Naive thymus-derived CD4-positive, alpha-beta T cell (primary cell): ENCODE measurements at regions not wholly inside any gene's neighbourhood (a gene's known extent, or its start where the extent isn't known, plus 50 kb on each side); places are given as distances from the start of the nearest gene placed in this dataset.

Experiments used
- ATAC-seq: fragments of 150-1000 bp; cut with Tn5 transposase; 2 replicates; pipeline ENCODE4 v1.10.0; 2021; ENCODE audit warnings: mild to moderate bottlenecking, moderate library complexity
- CTCF ChIA-PET: fragments of 350-600 bp; sonication (Branson Sonifier 250); formaldehyde crosslinking; loops from one replicate; lab custom pipeline; 2021; ENCODE audit warnings: antibody characterized with exemption; lab: Charles Lee
- POLR2A ChIA-PET: fragments of 350-600 bp; sonication (Branson Sonifier 250); formaldehyde crosslinking; loops from one replicate; lab custom pipeline; 2021; ENCODE audit warnings: antibody characterized with exemption, inconsistent platforms; lab: Charles Lee
- DNase-seq, 9 donors: peaks; one replicate each; pipeline versions ENCODE4 v3.0.0 to v3.0.0-alpha.2; 2020 to 2022; ENCODE audit warnings: mixed read lengths in 1 of 9
- H3K27ac ChIP-seq: one replicate; pipeline ENCODE4 v1.7.0; 2013; ENCODE audit warnings: mild to moderate bottlenecking, low read depth, low read length, moderate library complexity
- H3K27me3 ChIP-seq, 2 donors: one replicate each; pipeline ENCODE4 v1.7.0; 2013; ENCODE audit warnings: low read length in 2 of 2, mild to moderate bottlenecking in 2 of 2, moderate library complexity in 2 of 2; ENCODE audit not compliant: control insufficient read depth in 2 of 2, insufficient read depth in 2 of 2
- H3K36me3 ChIP-seq, 3 experiments: 1 replicate in 2 of 3; 2 replicates in 1 of 3; pipeline ENCODE4 v1.7.0; 2013; ENCODE audit warnings: low read length in 3 of 3, mild to moderate bottlenecking in 3 of 3, moderate library complexity in 1 of 3; ENCODE audit not compliant: insufficient read depth in 3 of 3, control insufficient read depth in 2 of 3
- H3K4me1 ChIP-seq, 2 donors: one replicate each; pipeline ENCODE4 v1.7.0; 2013; ENCODE audit warnings: low read length in 2 of 2, mild to moderate bottlenecking in 2 of 2, moderate library complexity in 1 of 2; ENCODE audit not compliant: control insufficient read depth in 2 of 2, insufficient read depth in 2 of 2
- H3K4me3 ChIP-seq: 2 replicates; pipeline ENCODE4 v1.7.0; 2013; ENCODE audit warnings: mild to moderate bottlenecking, low read length
- H3K9me3 ChIP-seq, 3 experiments: 1 replicate in 2 of 3; 2 replicates in 1 of 3; pipeline ENCODE4 v1.7.0; 2013; ENCODE audit warnings: low read length in 3 of 3; ENCODE audit not compliant: control insufficient read depth in 2 of 3
- H3K27ac Mint-ChIP-seq, 9 donors: one replicate each; pipeline ENCODE4 v1.8.0; 2020 to 2022; ENCODE audit warnings: mixed read lengths in 9 of 9, mild to moderate bottlenecking in 8 of 9, moderate library complexity in 5 of 9, inconsistent platforms in 2 of 9
- H3K27me3 Mint-ChIP-seq, 5 donors: one replicate each; pipeline ENCODE4 v1.8.0; 2021 to 2022; ENCODE audit warnings: mixed read lengths in 5 of 5, mild to moderate bottlenecking in 1 of 5
- H3K36me3 Mint-ChIP-seq, 5 donors: one replicate each; pipeline ENCODE4 v1.8.0; 2020 to 2022; ENCODE audit warnings: mixed read lengths in 5 of 5, mild to moderate bottlenecking in 3 of 5, inconsistent platforms in 1 of 5
- H3K4me1 Mint-ChIP-seq, 7 donors: one replicate each; pipeline ENCODE4 v1.8.0; 2020 to 2022; ENCODE audit warnings: mixed read lengths in 7 of 7, mild to moderate bottlenecking in 3 of 7, inconsistent platforms in 1 of 7
- H3K4me3 Mint-ChIP-seq, 10 donors: one replicate each; pipeline ENCODE4 v1.8.0; 2020 to 2022; ENCODE audit warnings: mild to moderate bottlenecking in 10 of 10, mixed read lengths in 10 of 10, moderate library complexity in 6 of 10, inconsistent platforms in 2 of 10
- H3K9me3 Mint-ChIP-seq, 11 donors: one replicate each; pipeline ENCODE4 v1.8.0; 2020 to 2022; ENCODE audit warnings: mixed read lengths in 11 of 11, mild to moderate bottlenecking in 4 of 11, inconsistent platforms in 1 of 11, moderate library complexity in 1 of 11
- intact Hi-C, 2 donors: fragments of 100-400 bp; cut with micrococcal nuclease; formaldehyde crosslinking; loops; one replicate each; pipeline ENCODE4 v1.15.1; 2023

DNA sequence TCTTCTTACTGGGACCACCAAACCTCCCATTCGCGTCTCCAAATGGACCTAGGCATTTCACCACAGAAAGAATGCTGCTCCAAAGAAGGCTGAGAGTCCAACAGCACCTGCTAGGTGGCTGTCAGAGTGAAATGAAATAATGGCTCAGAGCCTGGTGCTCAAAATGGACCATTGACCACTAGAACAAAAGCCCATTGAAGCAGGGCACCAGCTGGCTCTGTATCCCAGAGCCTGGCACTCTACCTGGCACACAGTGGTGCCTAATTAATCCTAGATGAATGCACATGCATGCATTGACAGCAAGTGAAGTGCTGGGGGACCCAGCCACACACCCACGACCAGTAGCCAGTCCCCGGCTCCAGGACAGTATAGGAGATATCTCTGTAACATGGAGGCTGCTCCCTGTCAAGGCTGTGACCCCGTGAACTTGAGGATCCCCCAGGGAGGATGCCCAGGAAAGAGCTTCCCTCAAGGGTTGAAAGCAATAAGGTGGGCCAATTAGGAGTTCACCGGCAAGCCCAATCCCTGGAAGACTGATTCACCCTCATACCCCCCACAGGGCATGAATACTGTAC is 261.3 kb downstream of the TNS1 start:
- ATAC-seq (no peak), DNase-seq (no peak)
- Histone ChIP-seq H3K9me3 (no peaks in the 10 kb centered on the region), H3K27ac (no peak overlapping the region), H3K36me3 (no peaks in the 10 kb centered on the region), H3K4me3 (no peak overlapping the region), H3K27me3 (no peaks in the 10 kb centered on the region), H3K4me1 (no peaks in the 10 kb centered on the region)
- Mint-ChIP-seq H3K36me3 (peaks cover 0 to 4% (median 0%) of the 10 kb centered on the region in 5 donors), H3K27me3 (peaks cover 0 to 4% (median 0%) of the 10 kb centered on the region in 5 donors), H3K4me3 (no peak overlapping the region), H3K4me1 (peaks cover 0 to 6% (median 0%) of the 10 kb centered on the region in 7 donors), H3K27ac (no peak overlapping the region), H3K9me3 (no peaks in the 10 kb centered on the region)
- POLR2A ChIA-PET, result no interaction called here
- intact Hi-C loops, result no loop called here
- CTCF ChIA-PET, result no interaction called here

GRCh38 chr2:217740756-217741155 is 262.0 kb downstream of the TNS1 start:
- no peaks in the 10 kb centered on the region for H3K27me3 ChIP-seq
- no peak overlapping the region for H3K4me3 Mint-ChIP-seq
- intact Hi-C loops, result no loop called here
- H3K27ac Mint-ChIP-seq, result no peak overlapping the region
- H3K9me3 Mint-ChIP-seq, result no peaks in the 10 kb centered on the region
- no peaks in the 10 kb centered on the region for H3K36me3 ChIP-seq
- POLR2A ChIA-PET, result no interaction called here
- H3K4me1 Mint-ChIP-seq, result peaks cover 0 to 8% (median under 1%) of the 10 kb centered on the region in 7 donors
- CTCF ChIA-PET, result no interaction called here
- no peaks in the 10 kb centered on the region for H3K9me3 ChIP-seq
- H3K27me3 Mint-ChIP-seq, result peaks cover 0 to 4% (median 0%) of the 10 kb centered on the region in 5 donors
- H3K27ac ChIP-seq, result no peak overlapping the region
- ATAC-seq (no peak), DNase-seq (no peak)
- H3K4me1 ChIP-seq, result no peaks in the 10 kb centered on the region
- no peak overlapping the region for H3K4me3 ChIP-seq
- H3K36me3 Mint-ChIP-seq, result peaks cover 0 to 4% (median 0%) of the 10 kb centered on the region in 5 donors

DNA sequence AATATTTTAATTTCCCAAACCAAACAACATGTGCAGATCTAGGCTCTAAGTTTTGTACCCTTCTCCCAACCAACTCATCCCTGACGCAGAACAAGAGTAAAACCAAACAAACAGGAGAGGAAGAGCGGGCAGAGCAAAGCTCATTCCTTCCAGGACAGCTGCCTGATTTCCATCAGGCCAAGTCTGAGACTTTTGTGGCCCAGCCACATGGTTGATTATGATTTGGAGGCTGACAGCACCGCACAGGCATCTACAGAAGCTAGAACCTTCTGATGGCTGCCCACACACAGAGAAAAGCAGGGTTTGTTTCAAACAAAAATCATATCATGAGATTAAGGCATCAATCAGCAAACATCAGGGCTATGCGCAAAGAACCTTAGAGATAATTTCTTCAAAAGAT is 262.6 kb downstream of the TNS1 start:
- H3K27ac ChIP-seq, result no peak overlapping the region
- intact Hi-C loops, result no loop called here
- H3K4me1 ChIP-seq, result no peaks in the 10 kb centered on the region
- H3K27me3 Mint-ChIP-seq, result peaks cover 0 to 4% (median 0%) of the 10 kb centered on the region in 5 donors
- H3K36me3 ChIP-seq, result no peaks in the 10 kb centered on the region
- peaks cover 5 to 14% (median 6%) of the 10 kb centered on the region in 7 donors for H3K4me1 Mint-ChIP-seq
- no peaks in the 10 kb centered on the region for H3K27me3 ChIP-seq
- no peaks in the 10 kb centered on the region for H3K9me3 Mint-ChIP-seq
- ATAC-seq (no peak), DNase-seq (no peak)
- H3K36me3 Mint-ChIP-seq, result peaks cover 0 to 9% (median 0%) of the 10 kb centered on the region in 5 donors
- ChIA-PET POLR2A (no interaction called here), CTCF (no interaction called here)
- H3K9me3 ChIP-seq, result no peaks in the 10 kb centered on the region
- H3K27ac Mint-ChIP-seq, result peak overlapping the region in 1 of 9 donors; percentile 72
- H3K4me3 ChIP-seq, result no peak overlapping the region
- no peak overlapping the region for H3K4me3 Mint-ChIP-seq

DNA sequence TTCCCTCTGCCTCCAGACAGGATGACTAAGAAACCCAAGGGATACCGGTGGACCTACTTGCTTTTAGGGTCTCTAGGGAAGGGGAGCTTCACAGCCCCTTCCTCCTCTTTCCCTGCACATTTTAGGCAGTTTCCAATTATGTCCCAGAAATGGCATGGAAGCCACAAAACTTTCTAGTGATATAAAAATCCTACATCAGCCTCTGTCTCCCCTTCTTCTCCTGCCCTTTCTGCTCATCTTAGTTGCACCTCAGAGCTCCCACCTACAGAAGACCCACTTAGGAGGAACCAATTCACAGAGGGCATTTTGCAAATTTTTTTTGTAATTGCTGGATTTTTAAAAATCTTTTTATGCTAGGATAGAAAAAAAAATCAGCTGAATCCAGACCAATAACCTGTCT is 263.1 kb downstream of the TNS1 start:
- Mint-ChIP-seq H3K27ac (no peak overlapping the region), H3K27me3 (peaks cover 0 to 4% (median 0%) of the 10 kb centered on the region in 5 donors), H3K36me3 (peaks cover 0 to 5% (median 0%) of the 10 kb centered on the region in 5 donors), H3K4me1 (peaks cover 8 to 17% (median 9%) of the 10 kb centered on the region in 7 donors), H3K9me3 (no peaks in the 10 kb centered on the region), H3K4me3 (no peak overlapping the region)
- POLR2A ChIA-PET, result no interaction called here
- ATAC-seq (no peak), DNase-seq (no peak)
- H3K27me3 ChIP-seq, result no peaks in the 10 kb centered on the region
- CTCF ChIA-PET, result no interaction called here
- no peak overlapping the region for H3K27ac ChIP-seq
- H3K9me3 ChIP-seq, result no peaks in the 10 kb centered on the region
- intact Hi-C loops, result no loop called here
- no peaks in the 10 kb centered on the region for H3K36me3 ChIP-seq
- no peaks in the 10 kb centered on the region for H3K4me1 ChIP-seq
- no peak overlapping the region for H3K4me3 ChIP-seq

DNA sequence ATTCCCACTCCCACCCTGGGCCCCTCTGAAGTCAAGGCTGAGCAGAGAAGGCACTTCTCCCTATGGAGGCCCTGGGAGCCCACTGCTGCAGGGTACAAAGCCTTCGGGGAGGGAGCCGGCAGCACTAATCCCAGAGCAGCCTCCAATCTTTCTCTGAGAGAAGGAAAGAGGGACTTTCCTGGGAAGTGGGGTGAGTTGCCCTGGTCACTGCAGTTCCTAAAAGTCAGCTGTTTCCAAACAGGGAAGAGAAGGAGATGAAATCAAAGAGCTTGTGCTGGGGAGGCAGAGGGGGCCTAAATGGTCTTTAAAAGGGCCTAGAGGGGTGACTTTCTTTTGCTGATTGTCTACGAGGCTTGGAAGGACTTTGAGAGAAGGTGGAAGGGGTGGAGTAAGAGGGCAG is 264.7 kb downstream of the TNS1 start:
- Mint-ChIP-seq H3K36me3 (peaks cover 0 to 5% (median 0%) of the 10 kb centered on the region in 5 donors), H3K27ac (no peak overlapping the region), H3K27me3 (peaks cover 0 to 4% (median 0%) of the 10 kb centered on the region in 5 donors), H3K4me3 (no peak overlapping the region), H3K4me1 (peaks cover 8 to 24% (median 15%) of the 10 kb centered on the region in 7 donors), H3K9me3 (no peaks in the 10 kb centered on the region)
- CTCF ChIA-PET, result no interaction called here
- Histone ChIP-seq H3K9me3 (no peaks in the 10 kb centered on the region), H3K27me3 (no peaks in the 10 kb centered on the region), H3K4me3 (no peak overlapping the region), H3K36me3 (no peaks in the 10 kb centered on the region), H3K27ac (no peak overlapping the region), H3K4me1 (no peaks in the 10 kb centered on the region)
- intact Hi-C loops, result no loop called here
- POLR2A ChIA-PET, result no interaction called here
- no peak for DNase-seq
- ATAC-seq, result no peak

DNA sequence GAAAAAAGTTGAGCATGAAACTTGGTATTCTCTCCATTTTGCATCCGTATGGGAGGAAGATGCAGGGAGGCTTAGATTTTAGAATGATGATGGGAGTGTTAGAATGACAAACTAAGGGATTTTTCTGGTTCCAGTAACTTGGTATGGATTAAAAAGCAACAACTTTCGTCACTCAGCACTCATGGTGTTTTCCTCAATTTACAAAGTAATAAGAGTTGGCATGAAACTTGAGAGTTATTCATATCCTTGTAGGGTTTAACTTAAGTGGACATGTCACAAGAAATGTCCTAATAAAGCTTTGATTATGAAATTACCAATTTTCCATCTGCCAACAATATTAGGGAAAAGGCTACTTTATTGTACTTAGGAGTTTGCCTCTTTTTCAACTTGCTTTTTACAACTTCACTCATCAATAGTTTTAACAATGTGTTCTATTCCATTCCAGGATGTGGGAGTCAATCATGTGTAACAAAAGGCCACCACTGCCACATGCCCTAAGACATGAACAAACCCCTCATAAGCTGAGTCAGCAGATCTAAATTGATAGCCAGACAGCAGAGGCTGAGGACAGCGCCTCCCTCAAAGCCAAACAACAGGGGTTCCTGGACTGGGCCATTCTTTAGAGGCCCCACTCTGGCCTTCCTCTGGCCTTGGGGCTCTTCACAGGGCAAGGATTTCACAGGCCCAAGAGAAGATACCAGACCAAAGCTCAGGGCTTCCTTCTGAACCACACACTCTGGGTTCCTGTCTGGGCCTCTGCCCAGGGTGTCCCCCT is 265.8 kb downstream of the TNS1 start:
- Histone ChIP-seq H3K27ac (no peak overlapping the region), H3K9me3 (no peaks in the 10 kb centered on the region), H3K4me3 (no peak overlapping the region), H3K27me3 (no peaks in the 10 kb centered on the region), H3K36me3 (no peaks in the 10 kb centered on the region), H3K4me1 (no peaks in the 10 kb centered on the region)
- ATAC-seq (no peak), DNase-seq (no peak)
- Mint-ChIP-seq H3K27ac (no peak overlapping the region), H3K9me3 (no peaks in the 10 kb centered on the region), H3K27me3 (peaks cover 0 to 4% (median 0%) of the 10 kb centered on the region in 5 donors), H3K36me3 (peaks cover 0 to 5% (median 0%) of the 10 kb centered on the region in 5 donors), H3K4me1 (peaks cover 8 to 24% (median 15%) of the 10 kb centered on the region in 7 donors), H3K4me3 (no peak overlapping the region)
- intact Hi-C loops, result no loop called here
- ChIA-PET CTCF (no interaction called here), POLR2A (no interaction called here)
